Neural cell (in vitro differentiated cells): ENCODE measurements at regions not wholly inside any gene's neighbourhood (a gene's known extent, or its start where the extent isn't known, plus 50 kb on each side); places are given as distances from the start of the nearest gene placed in this dataset.

Source experiments
- CTCF ChIP-seq: fragments of 450-650 bp; IDR thresholded peaks from 2 replicates; pipeline ENCODE4 v1.5.1; 2014; ENCODE audit warnings: antibody characterized with exemption, mild to moderate bottlenecking, moderate library complexity; ENCODE audit not compliant: poor library complexity, severe bottlenecking
- MXI1 ChIP-seq: fragments of 450-650 bp; conservative IDR thresholded peaks from 2 replicates; pipeline ENCODE4 v1.6.1; 2014; ENCODE audit warnings: antibody characterized with exemption, mild to moderate bottlenecking; ENCODE audit not compliant: poor library complexity, severe bottlenecking

DNA sequence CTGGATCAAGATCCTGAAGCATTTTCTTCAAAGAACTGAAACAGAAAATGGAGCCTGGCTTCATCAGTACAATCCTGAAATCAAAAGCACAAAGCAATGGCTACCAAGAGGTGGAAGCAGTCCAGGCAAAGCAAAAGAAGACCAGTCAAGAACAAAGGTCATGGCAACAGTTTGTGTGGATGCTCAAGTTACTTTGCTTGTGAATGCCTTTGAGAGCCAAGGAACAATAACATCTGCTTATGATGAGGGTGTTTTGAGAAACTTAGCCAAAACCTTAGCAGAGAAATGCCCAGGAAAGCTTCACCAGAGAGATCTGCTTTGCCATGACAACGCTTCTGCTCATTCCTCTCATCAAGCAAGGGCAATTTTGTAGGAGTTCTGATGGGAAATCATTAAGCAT lies 723.1 kb downstream of the TMEM182 start:
- TF ChIP-seq CTCF (no peak), MXI1 (no peak)
